ENCODE measurements at regions not wholly inside any gene's neighbourhood (a gene's known extent, or its start where the extent isn't known, plus 50 kb on each side); places are given as distances from the start of the nearest gene placed in this dataset.

DNA sequence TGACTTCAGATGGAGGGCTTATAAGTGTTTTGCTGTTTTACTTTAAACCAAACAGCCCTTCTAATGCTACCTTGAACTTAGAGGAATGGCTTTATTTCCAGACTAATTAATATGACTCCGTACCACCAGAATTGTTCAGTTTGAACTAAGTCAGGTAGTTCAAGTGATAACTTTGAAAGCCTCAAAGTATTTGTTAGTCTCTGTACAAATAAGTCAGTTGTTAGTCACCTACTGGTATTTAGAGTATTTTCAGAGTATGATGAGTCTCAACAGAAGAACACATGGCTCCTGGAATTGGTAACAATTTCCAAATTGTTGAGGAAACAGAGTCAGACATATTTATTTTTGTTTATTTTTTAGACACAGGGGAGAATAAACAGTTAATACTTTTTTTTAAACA, 381.8 kb upstream of the NRXN1 start:
- H3K4me1 Mint-ChIP-seq: no peaks in the 10 kb centered on the region
- Histone ChIP-seq H3K27me3 (ENCODE audit: control insufficient read depth, insufficient read depth, low read length, poor library complexity, severe bottlenecking) (no peaks in the 10 kb centered on the region), H3K36me3 (ENCODE audit: control insufficient read depth, insufficient read depth, low read length) (no peaks in the 10 kb centered on the region), H3K4me1 (ENCODE audit: control insufficient read depth, insufficient read depth, low read length) (no peaks in the 10 kb centered on the region), H3K4me3 (ENCODE audit: low read length) (no peak overlapping the region), H3K9me3 (ENCODE audit: control insufficient read depth, low read length) (no peaks in the 10 kb centered on the region), H3K27ac (ENCODE audit: low read depth, low read length) (no peak overlapping the region), H3K9ac (ENCODE audit: extremely low read depth, low read length, poor library complexity, severe bottlenecking) (no peak overlapping the region)
- no peak for DNase-seq
- H3K9me3 Mint-ChIP-seq: no peaks in the 10 kb centered on the region
- WGBS, 2 experiments (ENCODE audit: insufficient coverage in 1 of 2, insufficient read length in 1 of 2): 93% methylated on average over 1 of the region's 1 CpG; no CpG with 5 or more reads in 1 of the 2 experiments
- H3K27ac Mint-ChIP-seq: no peak overlapping the region
- H3K27me3 Mint-ChIP-seq (ENCODE audit: insufficient read depth): no peaks in the 10 kb centered on the region
- H3K4me3 Mint-ChIP-seq: no peak overlapping the region
- TF ChIP-seq, protein P1, sequence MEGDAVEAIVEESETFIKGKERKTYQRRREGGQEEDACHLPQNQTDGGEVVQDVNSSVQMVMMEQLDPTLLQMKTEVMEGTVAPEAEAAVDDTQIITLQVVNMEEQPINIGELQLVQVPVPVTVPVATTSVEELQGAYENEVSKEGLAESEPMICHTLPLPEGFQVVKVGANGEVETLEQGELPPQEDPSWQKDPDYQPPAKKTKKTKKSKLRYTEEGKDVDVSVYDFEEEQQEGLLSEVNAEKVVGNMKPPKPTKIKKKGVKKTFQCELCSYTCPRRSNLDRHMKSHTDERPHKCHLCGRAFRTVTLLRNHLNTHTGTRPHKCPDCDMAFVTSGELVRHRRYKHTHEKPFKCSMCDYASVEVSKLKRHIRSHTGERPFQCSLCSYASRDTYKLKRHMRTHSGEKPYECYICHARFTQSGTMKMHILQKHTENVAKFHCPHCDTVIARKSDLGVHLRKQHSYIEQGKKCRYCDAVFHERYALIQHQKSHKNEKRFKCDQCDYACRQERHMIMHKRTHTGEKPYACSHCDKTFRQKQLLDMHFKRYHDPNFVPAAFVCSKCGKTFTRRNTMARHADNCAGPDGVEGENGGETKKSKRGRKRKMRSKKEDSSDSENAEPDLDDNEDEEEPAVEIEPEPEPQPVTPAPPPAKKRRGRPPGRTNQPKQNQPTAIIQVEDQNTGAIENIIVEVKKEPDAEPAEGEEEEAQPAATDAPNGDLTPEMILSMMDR (conservative IDR thresholded peaks at IDR 0.05): no peak
- H3K36me3 Mint-ChIP-seq (ENCODE audit: low read depth): no peaks in the 10 kb centered on the region

DNA sequence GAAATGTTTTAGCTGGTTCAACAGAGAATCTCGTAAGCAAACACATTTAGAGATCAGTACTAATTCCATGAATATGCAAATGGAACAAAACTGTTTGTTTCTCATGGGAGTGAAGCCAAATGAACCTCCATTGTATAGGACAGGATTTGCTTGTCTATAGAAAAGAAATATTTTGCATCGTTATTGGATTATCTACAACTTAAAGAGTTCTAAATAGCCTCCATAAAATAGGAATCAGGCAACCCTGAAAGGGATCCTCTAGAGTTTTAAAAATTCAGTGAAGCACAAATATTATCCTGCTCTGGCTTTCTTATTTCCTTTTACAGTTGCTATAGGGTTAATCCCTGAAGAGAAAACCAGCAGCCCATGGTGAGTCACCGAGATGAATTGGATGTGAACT, 378.4 kb upstream of the NRXN1 start:
- H3K36me3 Mint-ChIP-seq (ENCODE audit: low read depth): no peaks in the 10 kb centered on the region
- no peaks in the 10 kb centered on the region for H3K27me3 ChIP-seq (ENCODE audit: control insufficient read depth, insufficient read depth, low read length, poor library complexity, severe bottlenecking)
- no peak overlapping the region for H3K27ac Mint-ChIP-seq
- TF ChIP-seq, protein P1 (conservative IDR thresholded peaks at IDR 0.05): no peak
- no peaks in the 10 kb centered on the region for H3K27me3 Mint-ChIP-seq (ENCODE audit: insufficient read depth)
- H3K36me3 ChIP-seq (ENCODE audit: control insufficient read depth, insufficient read depth, low read length): no peaks in the 10 kb centered on the region
- H3K4me3 Mint-ChIP-seq: no peak overlapping the region
- H3K27ac ChIP-seq (ENCODE audit: low read depth, low read length): no peak overlapping the region
- H3K9ac ChIP-seq (ENCODE audit: extremely low read depth, low read length, poor library complexity, severe bottlenecking): no peak overlapping the region
- 70 to 76% methylated on average over 2 to 3 of the region's 3 CpGs for WGBS, 2 experiments (ENCODE audit: insufficient coverage in 1 of 2, insufficient read length in 1 of 2)
- H3K9me3 Mint-ChIP-seq: no peaks in the 10 kb centered on the region
- no peak overlapping the region for H3K4me3 ChIP-seq (ENCODE audit: low read length)
- DNase-seq: no peak
- no peaks in the 10 kb centered on the region for H3K4me1 ChIP-seq (ENCODE audit: control insufficient read depth, insufficient read depth, low read length)
- H3K9me3 ChIP-seq (ENCODE audit: control insufficient read depth, low read length): no peaks in the 10 kb centered on the region
- no peaks in the 10 kb centered on the region for H3K4me1 Mint-ChIP-seq

GRCh38 chr2:51409920-51410319, 378.0 kb upstream of the NRXN1 start:
- Histone ChIP-seq H3K9ac (ENCODE audit: extremely low read depth, low read length, poor library complexity, severe bottlenecking) (no peak overlapping the region), H3K4me3 (ENCODE audit: low read length) (no peak overlapping the region), H3K36me3 (ENCODE audit: control insufficient read depth, insufficient read depth, low read length) (no peaks in the 10 kb centered on the region), H3K27me3 (ENCODE audit: control insufficient read depth, insufficient read depth, low read length, poor library complexity, severe bottlenecking) (no peaks in the 10 kb centered on the region), H3K9me3 (ENCODE audit: control insufficient read depth, low read length) (no peaks in the 10 kb centered on the region), H3K27ac (ENCODE audit: low read depth, low read length) (no peak overlapping the region), H3K4me1 (ENCODE audit: control insufficient read depth, insufficient read depth, low read length) (no peaks in the 10 kb centered on the region)
- H3K9me3 Mint-ChIP-seq: no peaks in the 10 kb centered on the region
- H3K4me3 Mint-ChIP-seq: no peak overlapping the region
- 56% methylated on average over 1 of the region's 1 CpG; no CpG with 5 or more reads in 1 of the 2 experiments for whole genome bisulfite sequencing, 2 experiments (ENCODE audit: insufficient coverage in 1 of 2, insufficient read length in 1 of 2)
- no peaks in the 10 kb centered on the region for H3K4me1 Mint-ChIP-seq
- no peaks in the 10 kb centered on the region for H3K27me3 Mint-ChIP-seq (ENCODE audit: insufficient read depth)
- no peak for DNase-seq
- TF ChIP-seq, protein P1 (conservative IDR thresholded peaks at IDR 0.05): no peak
- no peak overlapping the region for H3K27ac Mint-ChIP-seq
- H3K36me3 Mint-ChIP-seq (ENCODE audit: low read depth): no peaks in the 10 kb centered on the region
